Activated effector memory CD4-positive, alpha-beta T cell treated with anti-CD3 and anti-CD28 coated beads, Interleukin-2, amount 50 U/mL, for 16 hours (primary cell): ENCODE measurements at regions not wholly inside any gene's neighbourhood (a gene's known extent, or its start where the extent isn't known, plus 50 kb on each side); places are given as distances from the start of the nearest gene placed in this dataset.
"Not testable (repeated sequence)": the region's sequence is repeated elsewhere in the genome, so short reads cannot be mapped to it uniquely, and the experiment has no call there.

ENCODE experiments used
- DNase-seq: peaks from one replicate; pipeline ENCODE4 v3.0.0-alpha.2; 2020

DNA sequence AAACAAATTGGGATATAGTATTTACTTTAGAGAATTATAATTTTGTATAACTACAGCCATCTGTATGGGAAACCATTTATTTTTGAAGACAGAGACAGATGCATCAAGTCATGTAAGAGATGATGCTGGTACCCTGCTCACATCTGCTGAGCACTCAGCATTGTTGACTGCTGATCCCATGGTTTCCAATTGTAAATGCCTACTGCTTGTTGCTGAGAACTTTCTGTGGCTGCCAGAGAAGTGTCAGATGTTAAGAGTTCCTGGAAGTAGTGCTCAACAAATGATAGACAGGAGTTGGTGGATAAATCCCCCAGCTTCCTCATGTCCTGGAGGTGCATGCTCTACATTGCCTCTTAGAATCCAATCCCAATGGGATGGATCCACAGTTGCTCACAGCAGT is 167.1 kb downstream of the OXSM start:
- no peak for DNase-seq

- no peak for DNase-seq
Observed at GRCh38 chr3:25960776-25961175, 170.9 kb downstream of the OXSM start.

DNA sequence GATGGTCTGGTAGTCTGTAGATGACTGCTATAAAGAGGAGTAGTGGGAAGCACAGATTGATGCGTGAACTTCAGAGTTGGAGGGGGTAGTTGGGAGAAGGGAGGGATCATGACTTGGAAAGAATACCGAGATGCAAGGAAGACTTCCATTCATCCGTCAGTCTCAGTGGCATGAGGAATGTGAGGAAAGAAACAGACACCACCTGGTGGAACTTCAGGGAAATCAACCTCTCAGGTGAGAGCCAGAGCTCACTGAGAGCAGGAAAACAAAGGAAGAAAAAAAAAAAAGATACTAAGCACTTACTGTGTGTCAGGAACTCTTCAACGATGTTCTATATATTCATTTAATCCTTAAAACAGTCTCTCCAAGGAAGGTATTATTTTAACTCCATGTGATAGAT is 172.4 kb downstream of the OXSM start:
- DNase-seq = no peak

GRCh38 chr3:25964141-25964540 is 174.3 kb downstream of the OXSM start:
- no peak for DNase-seq

DNA sequence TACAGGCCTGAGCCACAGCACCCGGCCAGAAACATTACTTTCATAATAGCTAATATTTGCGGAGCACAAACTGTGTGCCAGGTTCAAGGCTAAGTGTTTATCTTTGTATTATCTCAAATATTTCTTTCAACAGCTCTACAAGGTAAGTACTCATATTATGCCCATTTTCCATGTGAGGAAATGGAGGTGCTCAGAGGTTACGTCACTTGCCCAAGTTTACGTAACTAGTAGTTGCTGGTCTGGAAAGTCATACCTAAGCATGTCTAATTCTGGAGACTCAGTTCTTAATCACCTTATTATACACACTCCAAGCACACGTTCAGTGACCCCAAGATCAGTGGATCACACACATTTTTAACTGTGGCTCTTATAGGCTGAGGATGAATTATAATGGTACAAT is 177.5 kb downstream of the OXSM start:
- no peak for DNase-seq

DNA sequence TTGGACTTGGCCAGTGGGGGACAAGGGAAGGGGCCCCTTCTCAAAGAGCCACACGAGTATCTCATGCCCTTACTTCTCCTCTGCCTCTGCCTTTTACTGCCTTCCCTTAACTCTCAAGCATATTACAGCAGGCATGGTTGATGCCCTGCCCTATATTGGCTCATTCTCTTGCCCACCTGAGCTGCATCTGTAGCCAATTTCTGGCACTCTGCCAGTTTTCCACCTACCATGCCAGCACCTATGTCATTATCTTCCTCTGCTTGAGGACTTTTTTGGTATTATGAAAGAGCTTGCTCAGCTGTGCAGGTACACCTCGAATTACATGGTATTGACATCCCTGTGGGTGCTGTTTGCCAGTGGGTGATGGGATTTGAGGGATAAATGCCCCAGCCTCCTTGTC is 181.8 kb downstream of the OXSM start:
- DNase-seq = no peak

GRCh38 chr3:25973122-25973521 is 183.2 kb downstream of the OXSM start:
- no peak for DNase-seq

DNA sequence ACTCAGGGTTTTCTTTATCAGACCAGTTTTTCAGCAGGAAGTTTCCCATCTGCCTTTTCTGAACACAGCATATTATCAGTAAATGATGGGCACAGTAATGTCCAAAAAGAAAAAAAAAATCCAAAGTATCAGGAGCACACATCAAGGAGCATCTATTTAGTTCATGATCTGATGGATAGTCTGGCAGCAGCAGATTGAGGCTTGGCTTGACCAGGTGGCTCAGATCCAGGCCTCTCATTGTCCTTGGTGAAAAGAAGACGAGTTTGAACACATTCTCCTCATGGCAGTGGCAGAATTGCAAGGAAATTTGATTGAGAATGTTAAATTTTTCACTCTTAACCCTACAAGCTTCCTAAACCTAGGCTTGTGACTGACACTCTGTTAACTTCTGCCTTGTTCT is 192.9 kb downstream of the OXSM start:
- DNase-seq = no peak

DNA sequence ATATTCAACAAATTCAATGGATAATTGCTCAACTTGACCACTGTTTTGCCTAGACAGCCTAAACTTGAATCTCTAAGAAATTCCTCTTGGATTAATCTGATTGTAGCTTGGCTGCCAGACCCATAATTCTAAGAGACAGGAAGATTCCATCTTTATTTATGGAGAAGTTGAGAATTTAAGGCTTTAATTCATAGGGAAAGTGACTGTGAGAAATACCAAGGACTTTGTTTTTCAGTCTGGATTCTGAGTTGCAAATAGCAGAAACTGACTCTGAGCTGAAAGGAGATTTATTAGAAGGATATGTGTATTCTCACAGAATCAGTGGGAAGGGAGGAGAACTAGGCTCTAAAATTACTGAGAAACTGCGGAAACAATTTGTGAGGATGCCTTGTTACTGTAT is 195.7 kb downstream of the OXSM start:
- DNase-seq = no peak

DNA sequence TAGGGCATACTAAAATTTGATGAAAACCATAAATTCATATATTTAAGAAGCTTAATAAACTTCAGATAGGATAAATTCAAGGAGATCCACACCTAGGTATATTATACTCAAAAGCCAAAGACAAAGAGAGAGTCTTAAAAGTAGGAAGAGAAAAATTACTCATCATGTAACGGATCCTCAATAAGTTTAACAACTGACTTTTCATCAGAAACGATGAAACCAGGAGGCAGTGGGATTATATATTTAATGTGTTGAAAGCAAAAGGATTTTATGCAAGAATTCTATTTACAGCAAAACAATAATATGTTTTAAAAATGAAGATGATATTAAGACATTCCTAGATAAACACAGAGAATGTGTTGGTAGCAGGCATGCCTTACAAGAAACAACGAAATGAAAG is 202.7 kb downstream of the OXSM start:
- DNase-seq = no peak

DNA sequence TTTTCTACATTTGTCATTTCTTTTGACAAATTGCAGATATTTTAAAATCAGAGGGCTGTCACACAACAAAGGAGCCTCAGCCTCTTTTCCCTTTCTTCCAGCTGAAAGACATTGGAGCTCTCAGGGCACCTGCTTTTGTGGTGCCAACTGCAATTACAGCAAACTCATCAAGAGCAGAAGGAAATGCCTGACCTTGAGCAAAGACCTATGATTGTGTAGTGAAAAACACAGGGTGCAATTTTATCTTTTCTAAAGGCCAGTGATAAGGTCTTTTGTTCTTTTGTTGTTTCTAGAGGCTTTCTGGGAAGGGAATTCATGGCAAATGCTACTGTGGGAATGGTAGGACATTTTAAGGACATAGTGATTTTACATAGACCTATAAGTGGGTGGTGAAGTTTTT is 214.3 kb downstream of the OXSM start:
- no peak for DNase-seq

DNA sequence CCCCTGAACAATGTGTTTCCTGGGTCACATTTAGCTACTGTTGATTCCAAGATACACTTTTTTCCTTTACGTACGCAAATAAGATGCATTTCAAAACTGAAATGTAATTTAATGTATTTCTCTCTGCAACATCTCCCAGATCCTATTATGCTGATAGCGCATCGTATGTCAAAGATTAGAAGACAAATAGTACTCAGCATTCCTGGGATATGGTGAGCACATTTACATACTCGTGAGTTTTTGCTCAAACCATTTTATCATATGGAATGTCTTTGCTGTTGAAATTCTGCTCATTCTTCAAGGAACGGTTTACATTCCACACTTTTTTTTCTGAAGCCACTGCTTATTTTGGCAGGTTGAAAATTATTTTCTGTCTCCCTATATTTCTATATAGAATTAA is 221.4 kb downstream of the OXSM start:
- no peak for DNase-seq

- no peak for DNase-seq
Observed at GRCh38 chr3:26012241-26012745, 222.4 kb downstream of the OXSM start.

DNA sequence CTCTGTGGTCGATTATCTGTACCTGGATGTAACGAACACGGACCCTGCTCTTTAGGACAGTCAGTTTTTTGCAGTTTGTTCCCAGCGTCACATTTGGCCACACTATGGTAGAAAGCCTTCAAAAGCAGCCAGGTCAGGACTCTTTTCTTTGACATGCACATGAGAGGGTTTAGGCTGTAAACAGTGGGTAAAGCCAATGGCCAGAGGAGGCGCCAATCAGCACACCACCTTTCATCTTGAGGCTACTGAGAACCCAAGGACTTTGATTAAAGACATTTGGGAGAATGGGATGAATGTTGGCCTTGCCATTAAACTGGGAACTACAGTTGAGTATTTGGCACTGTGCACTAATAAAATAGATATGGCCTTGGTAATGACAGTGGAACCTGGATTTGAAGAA is 225.9 kb downstream of the OXSM start:
- DNase-seq = no peak

- no peak for DNase-seq
Observed at GRCh38 chr3:26018889-26019288, 229.0 kb downstream of the OXSM start.

DNA sequence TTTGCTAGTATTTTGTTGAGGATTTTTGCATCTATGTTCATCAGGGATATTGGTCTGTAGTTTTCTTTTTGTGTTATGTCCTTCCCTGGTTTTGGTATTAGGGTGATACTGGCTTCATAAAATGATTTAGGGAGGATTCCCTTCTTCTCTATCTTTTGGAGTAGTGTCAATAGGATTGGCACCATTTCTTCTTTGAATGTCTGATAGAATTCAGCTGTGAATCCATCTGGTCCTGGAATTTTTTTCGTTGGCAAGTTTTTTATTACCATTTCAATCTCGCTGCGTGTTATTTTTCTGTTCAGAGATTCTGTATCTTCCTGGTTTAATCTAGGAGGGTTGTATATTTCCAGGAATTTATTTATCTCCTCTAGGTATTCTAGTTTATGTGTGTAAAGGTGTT is 234.3 kb downstream of the OXSM start:
- not testable (repeated sequence) for DNase-seq

DNA sequence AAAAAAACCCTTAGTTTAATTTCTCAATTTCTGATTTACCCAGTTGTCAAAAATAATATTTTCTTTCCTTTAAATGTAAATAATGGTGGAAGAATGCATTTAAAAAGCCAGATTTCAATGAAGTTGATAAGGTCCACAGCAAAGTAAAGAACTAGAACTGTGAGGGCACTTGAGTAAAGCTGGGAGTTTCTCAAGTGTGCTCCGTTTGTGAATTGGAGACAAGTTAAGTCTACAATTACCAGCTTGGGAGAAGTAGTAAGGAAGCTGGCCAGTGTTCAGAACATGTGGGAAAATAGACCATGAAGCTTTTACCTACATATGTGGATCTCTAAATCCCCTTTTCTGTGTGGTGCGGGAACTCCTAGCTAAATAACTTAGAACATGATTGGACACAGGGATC is 239.4 kb downstream of the OXSM start:
- DNase-seq = no peak

GRCh38 chr3:26042126-26042525 is 252.2 kb downstream of the OXSM start:
- not testable (repeated sequence) for DNase-seq

DNA sequence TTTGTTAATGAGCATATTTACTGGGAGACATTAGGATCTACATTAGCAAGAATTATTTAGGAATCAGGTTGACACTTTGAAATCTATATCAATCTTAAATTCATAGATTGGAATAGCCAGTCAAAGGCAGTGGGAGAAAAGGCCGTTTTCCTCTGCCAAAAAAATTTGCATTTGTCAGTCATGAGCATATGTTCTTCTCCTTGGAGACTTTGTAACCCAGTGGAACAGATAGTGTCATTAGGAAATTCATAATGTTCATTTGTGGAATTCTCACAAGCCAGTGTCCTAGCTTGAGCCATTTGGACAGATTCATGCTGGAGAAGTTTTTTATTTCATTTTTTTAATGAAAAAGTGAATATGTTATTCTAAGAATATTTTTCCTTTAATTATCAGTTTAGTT is 260.1 kb downstream of the OXSM start:
- no peak for DNase-seq

DNA sequence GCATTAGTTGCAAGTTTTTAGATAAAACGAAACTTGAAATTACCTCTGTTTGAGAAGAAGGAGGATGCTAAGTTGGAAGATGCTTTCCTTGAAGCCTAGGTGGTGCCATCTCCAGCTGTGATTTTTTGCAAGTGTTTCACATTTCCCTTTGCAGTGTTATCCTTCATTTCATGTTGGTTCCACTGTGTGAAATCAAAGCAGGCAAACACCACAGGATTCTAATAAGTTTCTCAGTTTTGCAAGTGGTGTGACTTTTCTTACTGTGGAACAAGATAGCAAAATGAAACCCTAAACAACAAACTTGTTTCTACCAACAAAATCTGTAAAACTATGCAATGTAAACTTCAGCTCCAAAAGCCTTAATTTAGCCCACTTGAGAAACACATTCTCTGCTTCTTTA is 260.9 kb downstream of the OXSM start:
- no peak for DNase-seq

DNA sequence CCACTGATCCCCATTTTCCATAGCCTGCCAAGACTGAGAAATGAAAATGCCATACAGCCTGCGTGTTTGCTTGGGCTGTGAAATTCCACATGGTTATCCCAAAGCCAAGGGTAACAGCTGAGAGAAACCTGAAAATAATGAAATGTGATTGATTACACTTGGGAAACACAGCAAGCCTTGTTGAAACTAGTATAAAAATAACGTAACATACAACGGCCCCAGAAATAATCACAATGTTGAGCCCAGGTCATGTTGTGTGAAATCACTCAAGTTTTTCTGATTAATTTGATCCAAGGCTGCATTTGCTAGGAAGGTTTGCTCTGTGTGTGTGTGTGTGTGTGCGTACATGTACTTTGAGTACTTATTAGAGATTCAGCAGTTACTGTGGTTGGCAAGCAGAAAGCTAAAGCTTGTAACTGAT is 269.0 kb downstream of the OXSM start:
- no peak for DNase-seq

GRCh38 chr3:26061947-26062346 is 272.1 kb downstream of the OXSM start:
- DNase-seq = no peak

DNA sequence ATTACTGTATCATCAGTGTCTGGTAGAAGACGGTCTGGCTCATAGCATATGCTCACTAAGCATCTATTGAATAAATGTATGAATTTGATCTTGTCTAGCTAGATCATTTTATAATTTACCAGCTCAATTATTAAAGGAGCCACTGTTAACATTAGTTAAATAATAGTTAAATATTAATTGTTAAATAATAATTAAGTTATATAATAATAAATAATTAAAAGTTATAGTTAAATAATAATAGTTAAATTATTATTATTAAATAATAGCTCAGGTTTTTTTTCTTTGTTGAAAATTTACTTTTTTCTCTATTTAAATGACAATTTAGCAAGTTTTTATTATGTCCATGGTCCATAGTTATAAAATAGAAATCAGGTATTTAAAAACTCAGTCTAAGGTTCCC is 274.4 kb downstream of the OXSM start:
- no peak for DNase-seq

DNA sequence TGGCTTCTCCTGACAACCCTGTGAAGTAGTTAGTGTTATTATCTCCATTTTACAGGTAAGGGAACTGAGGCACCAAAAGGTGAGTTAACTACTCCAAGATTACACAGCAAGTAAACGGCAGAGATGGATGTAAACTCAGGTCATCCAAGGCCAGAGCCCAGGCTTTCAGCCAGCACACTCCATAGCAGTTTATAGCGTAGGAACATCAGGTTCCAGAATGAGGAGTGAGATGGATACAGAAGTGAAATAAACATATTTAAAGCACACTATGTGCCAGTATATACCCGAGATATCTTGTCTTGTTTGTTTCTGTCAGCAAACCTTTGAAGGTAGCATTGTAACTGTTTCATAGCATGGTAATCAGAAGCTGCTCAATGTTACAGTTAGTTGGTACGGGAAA is 279.0 kb downstream of the OXSM start:
- no peak for DNase-seq

DNA sequence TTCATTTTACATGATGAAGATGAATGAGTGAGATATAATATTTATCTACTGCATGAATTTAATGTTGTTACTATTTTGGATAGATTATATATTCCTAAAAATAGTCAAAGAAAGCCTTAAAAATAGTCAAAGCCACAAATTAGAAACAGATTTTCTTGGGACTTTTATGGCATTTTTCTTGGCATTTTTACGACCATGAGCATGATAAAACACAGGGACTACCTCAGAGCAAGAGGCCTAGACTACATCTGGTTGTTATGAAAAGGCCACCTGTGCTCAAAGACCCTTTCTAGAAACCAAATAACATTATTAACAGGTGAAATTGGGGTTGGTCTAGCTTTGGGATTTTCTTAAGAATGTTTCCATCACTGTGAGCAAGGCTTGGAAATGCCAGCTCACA is 281.0 kb downstream of the OXSM start:
- no peak for DNase-seq

- DNase-seq = no peak
Observed at GRCh38 chr3:26074080-26074479, 284.2 kb downstream of the OXSM start.
